OCI-LY3 (cell line): ENCODE measurements at regions not wholly inside any gene's neighbourhood (a gene's known extent, or its start where the extent isn't known, plus 50 kb on each side); places are given as distances from the start of the nearest gene placed in this dataset.
"Not testable (repeated sequence)": the region's sequence is repeated elsewhere in the genome, so short reads cannot be mapped to it uniquely, and the experiment has no call there.

Source experiments
- H2AFZ ChIP-seq: fragments of 200-600, 300-600 bp; shearing (Covaris generic); 2 replicates; pipeline ENCODE4 v1.6.0; 2014; ENCODE audit warnings: antibody characterized with exemption, low read depth, low read length
- H3K27ac ChIP-seq: fragments of 200-600, 300-600 bp; sonication (generic); 2 replicates; pipeline ENCODE4 v1.5.1; 2014; ENCODE audit warnings: mild to moderate bottlenecking, low read length, moderate library complexity, mixed read lengths
- H3K27me3 ChIP-seq: fragments of 200-600, 300-600 bp; sonication (generic); 2 replicates; pipeline ENCODE4 v1.6.1; 2014; ENCODE audit warnings: low read depth, low read length, mixed read lengths
- H3K36me3 ChIP-seq: fragments of 200-600, 300-600 bp; sonication (generic); replicated peaks from 2 replicates; pipeline ENCODE3; 2014; ENCODE audit warnings: low read depth, low read length, mixed read lengths
- H3K4me1 ChIP-seq: fragments of 300-600, 200-600 bp; sonication (generic); 2 replicates; pipeline ENCODE4 v1.6.1; 2014; ENCODE audit warnings: low read length, mixed read lengths
- H3K4me2 ChIP-seq: fragments of 200-600, 300-600 bp; sonication (generic); 2 replicates; pipeline ENCODE4 v1.6.1; 2014; ENCODE audit warnings: low read length, mixed read lengths
- H3K4me3 ChIP-seq: fragments of 300-600, 200-600 bp; sonication (generic); 2 replicates; pipeline ENCODE4 v1.5.1; 2014; ENCODE audit warnings: antibody characterized with exemption, mild to moderate bottlenecking, low read length, moderate library complexity
- H3K79me2 ChIP-seq: fragments of 300-600, 200-600 bp; shearing (Covaris generic); 2 replicates; pipeline ENCODE4 v1.6.1; 2014; ENCODE audit warnings: mild to moderate bottlenecking, low read length, mixed read lengths
- H3K9ac ChIP-seq: fragments of 300-600, 200-600 bp; shearing (Covaris generic); 2 replicates; pipeline ENCODE4 v1.6.0; 2014; ENCODE audit warnings: mild to moderate bottlenecking, low read length, moderate library complexity
- H3K9me3 ChIP-seq: fragments of 200-600, 300-600 bp; shearing (Covaris generic); 2 replicates; pipeline ENCODE4 v1.6.1; 2014; ENCODE audit warnings: low read length, mixed read lengths; ENCODE audit not compliant: insufficient read depth
- H4K20me1 ChIP-seq: fragments of 200-600, 300-600 bp; sonication (generic); 2 replicates; pipeline ENCODE4 v1.6.1; 2016; ENCODE audit warnings: low read length, mixed read lengths; ENCODE audit not compliant: insufficient read depth
- CTCF ChIP-seq: fragments of 200-600, 300-600 bp; sonication (generic); IDR thresholded peaks from 2 replicates; pipeline ENCODE4 v1.5.1; 2014; ENCODE audit warnings: antibody characterized with exemption, low read length, low read depth
- EZH2phosphoT487 ChIP-seq: fragments of 200-600 bp; shearing (Covaris generic); IDR thresholded peaks from 2 replicates; pipeline ENCODE4 v1.6.1; 2018; ENCODE audit warnings: antibody characterized with exemption, mixed run types, low read depth

- H3K9ac ChIP-seq = no peak overlapping the region
- H3K79me2 ChIP-seq = no peaks in the 10 kb centered on the region
- H3K27me3 ChIP-seq = no peaks in the 10 kb centered on the region
- H3K4me2 ChIP-seq = no peak overlapping the region
- no peaks in the 10 kb centered on the region for H3K9me3 ChIP-seq
- H2AFZ ChIP-seq = no peak overlapping the region
- H3K36me3 ChIP-seq = no peaks in the 10 kb centered on the region
- H3K4me3 ChIP-seq = no peak overlapping the region
- no peaks in the 10 kb centered on the region for H4K20me1 ChIP-seq
- TF ChIP-seq EZH2phosphoT487 = no peak
- no peak for TF ChIP-seq CTCF
- no peaks in the 10 kb centered on the region for H3K4me1 ChIP-seq
- H3K27ac ChIP-seq = no peak overlapping the region
These were observed 640.3 kb downstream of the TMEM121 start for GRCh38 chr14:106166650-106167204.

- H3K79me2 ChIP-seq, H4K20me1 ChIP-seq, H3K9ac ChIP-seq, H3K36me3 ChIP-seq, H3K4me1 ChIP-seq, H3K27me3 ChIP-seq, H3K27ac ChIP-seq, H3K9me3 ChIP-seq, H2AFZ ChIP-seq, H3K4me3 ChIP-seq, H3K4me2 ChIP-seq: not testable (repeated sequence)
- TF ChIP-seq CTCF = peak; percentile 84
These were observed 643.8 kb downstream of the TMEM121 start for GRCh38 chr14:106170163-106170658.

- no peak overlapping the region for H3K27ac ChIP-seq
- peaks cover 6% of the 10 kb centered on the region; the same call in 1 of the 2 replicates for H3K27me3 ChIP-seq
- H2AFZ ChIP-seq = no peak overlapping the region
- H3K4me2 ChIP-seq = no peak overlapping the region
- H3K36me3 ChIP-seq = no peaks in the 10 kb centered on the region
- TF ChIP-seq CTCF (no peak), EZH2phosphoT487 (no peak)
- no peak overlapping the region for H3K4me3 ChIP-seq
- H3K9me3 ChIP-seq = no peaks in the 10 kb centered on the region
- no peak overlapping the region for H3K9ac ChIP-seq
- H3K79me2 ChIP-seq = no peaks in the 10 kb centered on the region
- H4K20me1 ChIP-seq = no peaks in the 10 kb centered on the region
- H3K4me1 ChIP-seq = no peaks in the 10 kb centered on the region
These were observed 647.8 kb downstream of the TMEM121 start for GRCh38 chr14:106174206-106174605.

GRCh38 chr14:106177266-106178246, 651.2 kb downstream of the TMEM121 start:
- H3K4me3 ChIP-seq, H3K9ac ChIP-seq, H3K4me1 ChIP-seq, H4K20me1 ChIP-seq, H2AFZ ChIP-seq, H3K4me2 ChIP-seq, H3K9me3 ChIP-seq, H3K36me3 ChIP-seq, H3K27ac ChIP-seq, H3K79me2 ChIP-seq: not testable (repeated sequence)
- peaks cover 12% of the 10 kb centered on the region for H3K27me3 ChIP-seq
